Kidney tubule cell (primary cell): ENCODE measurements at regions not wholly inside any gene's neighbourhood (a gene's known extent, or its start where the extent isn't known, plus 50 kb on each side); places are given as distances from the start of the nearest gene placed in this dataset.
"Not testable (repeated sequence)": the region's sequence is repeated elsewhere in the genome, so short reads cannot be mapped to it uniquely, and the experiment has no call there.

Experiments used
- DNase-seq: peaks from one replicate; pipeline ENCODE4 v3.0.0-alpha.2; 2018; ENCODE audit warnings: low spot score

- DNase-seq, result no peak
These were observed 60.5 kb upstream of the GMDS start for GRCh38 chr6:2305951-2306350.

GRCh38 chr6:2302482-2302881, 57.1 kb upstream of the GMDS start:
- DNase-seq, result not testable (repeated sequence)

GRCh38 chr6:2296781-2297180, 51.4 kb upstream of the GMDS start:
- no peak for DNase-seq
